Subcutaneous abdominal adipose tissue (tissue), 5 donors: ENCODE measurements at regions not wholly inside any gene's neighbourhood (a gene's known extent, or its start where the extent isn't known, plus 50 kb on each side); places are given as distances from the start of the nearest gene placed in this dataset.

Experiments
- H3K27ac ChIP-seq: one replicate; pipeline ENCODE4 v1.7.0; 2013; ENCODE audit warnings: low read depth, mild to moderate bottlenecking, inconsistent platforms, low read length, moderate library complexity
- H3K27me3 ChIP-seq, 5 donors: one replicate each; pipeline ENCODE4 v1.7.0; 2013; ENCODE audit warnings: low read length in 5 of 5, inconsistent platforms in 1 of 5; ENCODE audit not compliant: control insufficient read depth in 5 of 5, insufficient read depth in 4 of 5
- H3K36me3 ChIP-seq, 5 donors: one replicate each; pipeline ENCODE4 v1.7.0; 2013; ENCODE audit warnings: low read length in 5 of 5; ENCODE audit not compliant: control insufficient read depth in 5 of 5, insufficient read depth in 5 of 5
- H3K4me1 ChIP-seq, 5 donors: one replicate each; pipeline ENCODE4 v1.7.0; 2013; ENCODE audit warnings: low read length in 5 of 5, mild to moderate bottlenecking in 3 of 5, moderate library complexity in 1 of 5; ENCODE audit not compliant: control insufficient read depth in 5 of 5, insufficient read depth in 5 of 5
- H3K4me3 ChIP-seq, 5 donors: one replicate each; pipeline ENCODE4 v1.7.0; 2013; ENCODE audit warnings: low read length in 5 of 5, low read depth in 1 of 5
- H3K9ac ChIP-seq, 5 donors: one replicate each; pipeline ENCODE4 v1.7.0; 2013; ENCODE audit warnings: low read length in 5 of 5, mild to moderate bottlenecking in 4 of 5, moderate library complexity in 3 of 5
- H3K9me3 ChIP-seq, 5 donors: one replicate each; pipeline ENCODE4 v1.7.0; 2013; ENCODE audit warnings: low read length in 5 of 5; ENCODE audit not compliant: control insufficient read depth in 5 of 5
- donor health status: healthy.
- donor health status: healthy.
- donor health status: healthy.
- donor health status: healthy.
- donor health status: healthy.

GRCh38 chr6:104559435-104560202 lies 300.1 kb downstream of the HACE1 start:
- H3K4me1 ChIP-seq = peaks cover 0 to 37% (median 18%) of the 10 kb centered on the region in 5 donors
- H3K27me3 ChIP-seq = no peaks in the 10 kb centered on the region
- H3K9me3 ChIP-seq = no peaks in the 10 kb centered on the region
- H3K27ac ChIP-seq = peak overlapping the region; percentile 67
- no peaks in the 10 kb centered on the region for H3K36me3 ChIP-seq
- H3K9ac ChIP-seq = peak overlapping the region in 1 of 5 donors; percentile 3
- peak overlapping the region in 1 of 5 donors; percentile 12 for H3K4me3 ChIP-seq

GRCh38 chr6:104558746-104559145 lies 301.0 kb downstream of the HACE1 start:
- Histone ChIP-seq H3K36me3 (no peaks in the 10 kb centered on the region), H3K9ac (peak overlapping the region in 1 of 5 donors; percentile 3), H3K27ac (peak overlapping the region; percentile 78), H3K4me3 (no peak overlapping the region), H3K4me1 (peaks cover 0 to 37% (median 18%) of the 10 kb centered on the region in 5 donors), H3K9me3 (no peaks in the 10 kb centered on the region), H3K27me3 (no peaks in the 10 kb centered on the region)

GRCh38 chr6:104548297-104548696 lies 311.4 kb downstream of the HACE1 start:
- H3K9me3 ChIP-seq = no peaks in the 10 kb centered on the region
- H3K27me3 ChIP-seq = no peaks in the 10 kb centered on the region
- H3K4me3 ChIP-seq = no peak overlapping the region
- H3K27ac ChIP-seq = no peak overlapping the region
- peaks cover 0 to 13% (median 11%) of the 10 kb centered on the region in 5 donors for H3K4me1 ChIP-seq
- no peak overlapping the region for H3K9ac ChIP-seq
- no peaks in the 10 kb centered on the region for H3K36me3 ChIP-seq

GRCh38 chr6:104541411-104541810 lies 318.3 kb downstream of the HACE1 start:
- Histone ChIP-seq H3K27ac (no peak overlapping the region), H3K4me3 (no peak overlapping the region), H3K9me3 (no peaks in the 10 kb centered on the region), H3K27me3 (no peaks in the 10 kb centered on the region), H3K9ac (no peak overlapping the region), H3K36me3 (peaks cover 0 to 3% (median 0%) of the 10 kb centered on the region in 5 donors), H3K4me1 (peaks cover 0 to 25% (median 20%) of the 10 kb centered on the region in 5 donors)

- H3K36me3 ChIP-seq = peaks cover 0 to 3% (median 0%) of the 10 kb centered on the region in 5 donors
- no peak overlapping the region for H3K4me3 ChIP-seq
- H3K9me3 ChIP-seq = no peaks in the 10 kb centered on the region
- H3K9ac ChIP-seq = no peak overlapping the region
- H3K27ac ChIP-seq = no peak overlapping the region
- no peaks in the 10 kb centered on the region for H3K27me3 ChIP-seq
- peaks cover 0 to 20% (median 13%) of the 10 kb centered on the region in 5 donors for H3K4me1 ChIP-seq
These were observed 319.0 kb downstream of the HACE1 start for GRCh38 chr6:104540743-104541142.

GRCh38 chr6:104539173-104539572 lies 320.5 kb downstream of the HACE1 start:
- Histone ChIP-seq H3K27ac (no peak overlapping the region), H3K9ac (no peak overlapping the region), H3K9me3 (no peaks in the 10 kb centered on the region), H3K4me3 (no peak overlapping the region), H3K4me1 (peaks cover 0 to 17% (median 9%) of the 10 kb centered on the region in 5 donors), H3K27me3 (no peaks in the 10 kb centered on the region), H3K36me3 (peaks cover 0 to 3% (median 0%) of the 10 kb centered on the region in 5 donors)

GRCh38 chr6:104537872-104538271 lies 321.8 kb downstream of the HACE1 start:
- no peak overlapping the region for H3K9ac ChIP-seq
- H3K4me3 ChIP-seq = no peak overlapping the region
- H3K36me3 ChIP-seq = peaks cover 0 to 3% (median 0%) of the 10 kb centered on the region in 5 donors
- no peaks in the 10 kb centered on the region for H3K9me3 ChIP-seq
- peaks cover 3 to 28% (median 21%) of the 10 kb centered on the region in 5 donors for H3K4me1 ChIP-seq
- no peak overlapping the region for H3K27ac ChIP-seq
- no peaks in the 10 kb centered on the region for H3K27me3 ChIP-seq

- H3K4me1 ChIP-seq = peaks cover 5 to 35% (median 27%) of the 10 kb centered on the region in 5 donors
- H3K9me3 ChIP-seq = no peaks in the 10 kb centered on the region
- H3K36me3 ChIP-seq = no peaks in the 10 kb centered on the region
- H3K27me3 ChIP-seq = no peaks in the 10 kb centered on the region
- H3K9ac ChIP-seq = no peak overlapping the region
- H3K4me3 ChIP-seq = no peak overlapping the region
- H3K27ac ChIP-seq = no peak overlapping the region
These were observed 322.5 kb downstream of the HACE1 start for GRCh38 chr6:104537180-104537579.

- Histone ChIP-seq H3K4me3 (no peak overlapping the region), H3K9me3 (no peaks in the 10 kb centered on the region), H3K27me3 (no peaks in the 10 kb centered on the region), H3K4me1 (peaks cover 9 to 58% (median 35%) of the 10 kb centered on the region in 5 donors), H3K27ac (peak overlapping the region; percentile 89), H3K9ac (peak overlapping the region in 1 of 5 donors; percentile 2), H3K36me3 (no peaks in the 10 kb centered on the region)
These were observed 327.3 kb downstream of the HACE1 start for GRCh38 chr6:104532462-104532861.

GRCh38 chr6:104531646-104532045 lies 328.1 kb downstream of the HACE1 start:
- Histone ChIP-seq H3K9ac (peak overlapping the region in 1 of 5 donors; percentile 22), H3K27me3 (no peaks in the 10 kb centered on the region), H3K36me3 (no peaks in the 10 kb centered on the region), H3K27ac (peak overlapping the region; percentile 89), H3K4me1 (peaks cover 9 to 65% (median 43%) of the 10 kb centered on the region in 5 donors), H3K4me3 (no peak overlapping the region), H3K9me3 (no peaks in the 10 kb centered on the region)
